LNCaP clone FGC (cell line): ENCODE measurements at regions not wholly inside any gene's neighbourhood (a gene's known extent, or its start where the extent isn't known, plus 50 kb on each side); places are given as distances from the start of the nearest gene placed in this dataset.

Experiments used
- DNase-seq: peaks from one replicate; pipeline ENCODE4 v3.0.0-alpha.2; 2011; ENCODE audit warnings: low read depth
- H3K4me3 ChIP-seq: 2 replicates; pipeline ENCODE4 v1.5.1; 2011; ENCODE audit warnings: mild to moderate bottlenecking, low read depth, low read length, control low read depth
- CTCF ChIP-seq: IDR thresholded peaks from 2 replicates; pipeline ENCODE4 v1.5.1; 2012; ENCODE audit warnings: mild to moderate bottlenecking; ENCODE audit not compliant: control insufficient read depth, insufficient read depth; ENCODE audit errors: extremely low read depth

DNA sequence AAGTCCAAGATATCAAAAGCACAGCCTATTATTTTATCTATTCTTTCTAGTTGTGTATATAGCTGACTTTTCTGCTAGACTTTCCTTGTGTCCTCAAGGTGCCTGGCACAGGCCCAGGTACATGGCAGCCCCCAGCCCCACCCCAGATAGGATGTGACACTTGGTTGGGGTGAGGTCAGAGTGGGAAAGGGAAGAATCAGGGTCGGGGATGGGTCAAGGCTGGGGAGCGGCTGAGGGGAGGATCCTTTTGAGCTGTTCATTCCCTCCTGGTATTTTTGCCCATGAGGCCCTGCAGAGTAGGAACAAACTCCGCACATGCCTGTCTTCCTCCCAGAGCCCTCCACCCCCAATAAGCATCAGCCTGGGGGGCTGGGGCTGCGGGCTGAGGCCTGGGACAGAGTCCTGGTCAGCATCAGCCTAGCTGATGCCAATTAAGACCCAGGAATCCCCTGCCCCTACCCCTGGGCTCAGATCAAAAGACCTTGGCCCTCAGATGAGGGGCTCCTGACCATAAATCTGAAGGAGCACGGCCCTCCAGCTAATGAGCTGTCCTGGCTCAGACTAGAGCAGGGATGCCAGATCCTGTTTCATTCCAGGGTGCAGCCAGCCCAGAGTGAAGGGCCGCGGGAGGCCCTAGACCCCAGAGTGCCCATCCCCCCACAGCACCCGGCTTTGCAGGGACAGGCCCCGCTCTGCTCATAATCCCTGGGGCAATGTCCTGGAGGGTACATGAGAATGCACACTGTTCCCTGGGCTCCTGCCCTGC is 85.3 kb downstream of the SDC1 start:
- H3K4me3 ChIP-seq = no peak overlapping the region
- no peak for DNase-seq
- TF ChIP-seq CTCF = no peak

DNA sequence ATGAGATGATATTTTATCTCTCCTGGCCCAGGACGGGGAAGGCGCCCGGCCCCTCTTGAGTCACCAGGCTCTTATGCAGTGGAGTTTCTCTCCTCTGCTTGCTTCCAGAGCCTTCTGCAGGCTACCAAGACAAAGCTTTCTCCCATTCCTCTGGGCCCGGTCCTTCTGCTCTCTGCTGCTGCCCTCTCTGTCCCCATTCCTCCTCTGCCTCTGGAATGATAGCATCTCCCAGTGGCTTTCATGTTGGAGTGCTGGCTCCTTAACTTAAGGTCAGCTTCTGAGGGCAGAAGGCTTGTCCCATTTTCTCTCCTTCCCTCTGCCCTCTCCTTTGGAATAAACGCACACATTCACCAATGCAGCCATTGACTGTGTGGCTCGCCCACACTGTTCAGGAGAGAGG is 86.2 kb downstream of the SDC1 start:
- no peak for TF ChIP-seq CTCF
- H3K4me3 ChIP-seq = no peak overlapping the region
- no peak for DNase-seq

DNA sequence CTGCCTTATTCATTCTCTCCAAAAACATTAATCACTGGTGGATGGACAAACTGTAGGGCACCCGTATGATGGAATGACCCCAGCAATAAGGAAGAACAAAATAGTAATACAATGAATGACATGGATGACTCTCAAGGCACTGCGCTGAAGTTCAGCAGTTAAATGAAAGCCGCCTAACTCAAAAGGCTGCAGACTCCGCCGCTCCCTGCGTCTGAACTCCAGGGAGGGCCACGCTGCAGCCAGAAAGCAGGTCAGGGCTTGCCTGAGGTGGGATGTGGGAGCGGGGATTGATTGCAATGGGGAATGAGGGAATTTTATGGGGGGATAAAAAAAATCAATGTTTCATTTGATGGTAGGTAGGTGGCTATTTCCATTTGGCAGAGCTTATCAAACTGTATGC is 86.5 kb upstream of the LAPTM4A start:
- no peak overlapping the region for H3K4me3 ChIP-seq
- DNase-seq = no peak
- TF ChIP-seq CTCF = no peak

- no peak overlapping the region for H3K4me3 ChIP-seq
- DNase-seq = no peak
- TF ChIP-seq CTCF = no peak
Observed at GRCh38 chr2:20137131-20137571, 85.7 kb upstream of the LAPTM4A start.

- DNase-seq = no peak
- no peak for TF ChIP-seq CTCF
- H3K4me3 ChIP-seq = no peak overlapping the region
Observed at GRCh38 chr2:20136149-20136548, 84.7 kb upstream of the LAPTM4A start.

- no peak for DNase-seq
- TF ChIP-seq CTCF = peak; percentile 64
- no peak overlapping the region for H3K4me3 ChIP-seq
Observed at GRCh38 chr2:20135631-20136050, 84.2 kb upstream of the LAPTM4A start.
